NCI-H524 treated with DMSO at 0.1 percent for 48 hours (cell line): ENCODE measurements at regions not wholly inside any gene's neighbourhood (a gene's known extent, or its start where the extent isn't known, plus 50 kb on each side); places are given as distances from the start of the nearest gene placed in this dataset.
A peak's percentile ranks its signal among the peaks of the same experiment; 100 is the strongest.

Source experiments
- DNase-seq: peaks from one replicate; lab custom pipeline; 2025; lab: John Stamatoyannopoulos, UW

DNA sequence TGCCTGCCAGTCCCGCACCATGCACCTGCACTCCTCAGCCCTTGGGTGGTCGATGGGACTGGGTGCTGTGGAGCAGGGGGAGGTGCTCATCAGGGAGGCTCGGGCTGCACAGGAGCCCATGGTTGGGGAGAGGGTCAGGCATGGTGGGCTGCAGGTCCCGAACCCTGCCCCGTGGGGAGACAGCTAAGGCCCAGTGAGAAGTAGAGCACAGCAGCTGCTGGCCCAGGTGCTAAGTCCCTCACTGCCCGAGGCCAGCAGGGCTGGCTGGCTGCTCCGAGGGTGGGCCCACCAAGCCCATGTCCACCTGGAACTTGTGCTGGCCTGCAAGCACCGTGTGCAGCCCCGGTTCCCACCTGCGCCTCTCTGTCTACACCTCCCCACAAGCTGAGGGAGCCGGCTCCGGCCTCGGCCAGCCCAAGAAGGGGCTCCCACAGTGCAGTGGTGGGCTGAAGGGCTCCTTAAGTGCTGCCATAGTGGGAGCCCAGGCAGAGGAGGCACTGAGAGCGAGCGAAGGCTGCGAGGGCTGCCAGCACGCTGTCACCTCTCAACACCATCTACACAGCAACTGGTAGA is 88.5 kb upstream of the ELAVL2 start:
- no peak for DNase-seq

DNA sequence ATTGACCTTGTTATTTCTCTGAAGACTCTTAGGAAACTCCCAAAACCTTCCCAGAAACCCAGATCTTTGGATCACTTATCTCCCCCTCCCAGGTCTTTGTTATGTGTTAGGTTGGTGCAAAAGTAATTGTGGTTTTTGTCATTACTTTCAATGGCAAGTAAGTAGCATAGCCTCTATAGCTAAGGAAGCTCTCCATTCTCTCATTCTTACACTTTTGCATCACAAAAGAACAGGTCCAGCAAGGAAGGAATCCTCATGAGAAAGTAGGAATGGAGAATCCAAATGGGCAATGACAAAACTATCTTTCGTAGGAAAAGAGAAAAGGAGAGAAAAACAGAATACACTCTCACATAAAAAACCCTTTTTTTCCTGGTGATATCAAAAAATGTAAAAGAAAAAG is 81.3 kb upstream of the ELAVL2 start:
- DNase-seq, result no peak

DNA sequence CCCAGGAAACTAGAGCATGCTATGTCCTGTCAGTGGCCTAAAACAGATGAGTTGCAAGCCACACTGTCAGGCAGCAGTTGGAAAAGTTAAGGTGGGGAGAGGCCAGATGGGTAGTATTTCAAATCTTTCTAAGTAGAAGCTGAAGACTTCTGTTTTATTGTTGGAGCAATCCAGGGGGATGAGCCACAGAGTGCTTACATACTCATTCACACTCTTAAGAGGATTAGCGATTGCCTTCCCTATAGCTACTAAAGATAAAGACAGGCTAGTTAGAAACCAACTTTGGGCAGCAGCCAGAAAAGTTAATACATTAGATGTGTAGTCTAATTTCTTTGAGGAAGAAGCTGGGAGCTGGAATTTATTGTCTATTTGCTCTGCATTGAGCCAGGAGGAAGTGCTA is 61.7 kb upstream of the ELAVL2 start:
- DNase-seq, result peak; percentile 94
